ENCODE measurements at regions not wholly inside any gene's neighbourhood (a gene's known extent, or its start where the extent isn't known, plus 50 kb on each side); places are given as distances from the start of the nearest gene placed in this dataset.

DNA sequence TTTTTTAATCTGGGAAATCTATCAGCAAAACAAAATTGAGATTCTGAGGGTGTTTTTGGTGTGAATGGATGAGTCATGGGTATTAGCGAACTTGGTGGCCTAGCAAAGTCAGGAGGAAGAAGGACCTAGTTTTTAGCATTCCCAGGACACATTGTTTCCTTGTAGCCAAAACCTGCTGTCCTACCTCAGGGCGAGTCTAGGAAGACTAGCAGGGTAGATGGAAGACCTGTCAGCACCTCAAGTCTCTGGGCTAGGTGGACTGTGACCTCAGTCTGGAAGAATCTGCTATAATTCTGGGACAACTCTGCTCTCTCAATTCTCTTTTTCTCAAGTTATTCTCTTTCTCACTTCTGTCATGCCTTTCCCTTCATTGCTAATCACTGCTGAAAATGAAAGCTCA, 1399.3 kb upstream of the LRRTM1 start:
- TF ChIP-seq, protein P1, sequence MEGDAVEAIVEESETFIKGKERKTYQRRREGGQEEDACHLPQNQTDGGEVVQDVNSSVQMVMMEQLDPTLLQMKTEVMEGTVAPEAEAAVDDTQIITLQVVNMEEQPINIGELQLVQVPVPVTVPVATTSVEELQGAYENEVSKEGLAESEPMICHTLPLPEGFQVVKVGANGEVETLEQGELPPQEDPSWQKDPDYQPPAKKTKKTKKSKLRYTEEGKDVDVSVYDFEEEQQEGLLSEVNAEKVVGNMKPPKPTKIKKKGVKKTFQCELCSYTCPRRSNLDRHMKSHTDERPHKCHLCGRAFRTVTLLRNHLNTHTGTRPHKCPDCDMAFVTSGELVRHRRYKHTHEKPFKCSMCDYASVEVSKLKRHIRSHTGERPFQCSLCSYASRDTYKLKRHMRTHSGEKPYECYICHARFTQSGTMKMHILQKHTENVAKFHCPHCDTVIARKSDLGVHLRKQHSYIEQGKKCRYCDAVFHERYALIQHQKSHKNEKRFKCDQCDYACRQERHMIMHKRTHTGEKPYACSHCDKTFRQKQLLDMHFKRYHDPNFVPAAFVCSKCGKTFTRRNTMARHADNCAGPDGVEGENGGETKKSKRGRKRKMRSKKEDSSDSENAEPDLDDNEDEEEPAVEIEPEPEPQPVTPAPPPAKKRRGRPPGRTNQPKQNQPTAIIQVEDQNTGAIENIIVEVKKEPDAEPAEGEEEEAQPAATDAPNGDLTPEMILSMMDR (IDR thresholded peaks at IDR 0.05) = no peak
- no peak for TF ChIP-seq POLR2A (IDR thresholded peaks at IDR 0.05)
- TF ChIP-seq EP300 (IDR thresholded peaks at IDR 0.05) = no peak
- no peak for TF ChIP-seq POLR2AphosphoS5 (IDR thresholded peaks at IDR 0.05)

Measured in upper lobe of left lung (tissue), 4 donors.